A673 (cell line): ENCODE measurements at regions not wholly inside any gene's neighbourhood (a gene's known extent, or its start where the extent isn't known, plus 50 kb on each side); places are given as distances from the start of the nearest gene placed in this dataset.

Source experiments
- BruUV-seq: library from RNA; stranded (reverse); fragments of 400-500 nt; replicated peaks from 2 replicates; lab custom pipeline; 2021; lab: Mats Ljungman, UMichigan
- CTCF ChIA-PET: fragments of 300-600 bp; sonication (Branson Sonifier 250); formaldehyde crosslinking; loops from one replicate; lab custom pipeline; 2022; ENCODE audit warnings: antibody characterized with exemption; lab: Charles Lee
- POLR2A ChIA-PET: fragments of 300-600 bp; sonication (Branson Sonifier 250); formaldehyde crosslinking; loops from one replicate; lab custom pipeline; 2022; ENCODE audit warnings: antibody characterized with exemption; ENCODE audit not compliant: low non-redundant PET; lab: Charles Lee
- DNase-seq: peaks from one replicate; pipeline ENCODE4 v3.0.0-alpha.2; 2015; ENCODE audit warnings: low spot score
- H3K27ac ChIP-seq: fragments of 200-600 bp; sonication (generic); 2 replicates; pipeline ENCODE4 v1.5.1; 2016; ENCODE audit warnings: mixed run types, low read depth, mild to moderate bottlenecking, mixed read lengths, antibody characterized with exemption, low read length; ENCODE audit not compliant: poor library complexity, severe bottlenecking
- H3K27me3 ChIP-seq: fragments of 200-600 bp; sonication (generic); replicated peaks from 2 replicates; pipeline ENCODE4 v1.6.1; 2017; ENCODE audit warnings: mixed run types, low read depth, mild to moderate bottlenecking, mixed read lengths, antibody characterized with exemption, low read length; ENCODE audit not compliant: insufficient read depth, poor library complexity
- H3K36me3 ChIP-seq: fragments of 200-600 bp; sonication (generic); 2 replicates; pipeline ENCODE4 v1.6.1; 2016; ENCODE audit warnings: mixed run types, mild to moderate bottlenecking, mixed read lengths, antibody characterized with exemption, low read length; ENCODE audit not compliant: insufficient read depth, poor library complexity, severe bottlenecking
- H3K4me1 ChIP-seq: fragments of 200-600 bp; sonication (generic); 2 replicates; pipeline ENCODE4 v1.6.1; 2017; ENCODE audit warnings: mixed run types, mild to moderate bottlenecking, mixed read lengths, antibody characterized with exemption, low read length; ENCODE audit not compliant: insufficient read depth, poor library complexity, severe bottlenecking
- H3K4me3 ChIP-seq: fragments of 200-600 bp; sonication (generic); 2 replicates; pipeline ENCODE4 v1.5.1; 2016; ENCODE audit warnings: low read depth, mixed run types, mild to moderate bottlenecking, mixed read lengths, low read length; ENCODE audit not compliant: poor library complexity, severe bottlenecking
- H3K9me3 ChIP-seq: fragments of 200-600 bp; sonication (generic); 2 replicates; pipeline ENCODE4 v1.6.1; 2016; ENCODE audit warnings: mixed run types, low read depth, mild to moderate bottlenecking, mixed read lengths, antibody characterized with exemption, low read length; ENCODE audit not compliant: poor library complexity, severe bottlenecking
- CTCF ChIP-seq: fragments of 300-800, 200-600 bp; sonication (generic); conservative IDR thresholded peaks from 2 replicates; pipeline ENCODE4 v1.5.1; 2017; ENCODE audit warnings: low read depth, mild to moderate bottlenecking, antibody characterized with exemption, low read length, moderate library complexity, mixed read lengths
- EZH2 ChIP-seq: fragments of 200-600 bp; sonication (generic); IDR thresholded peaks from 2 replicates; pipeline ENCODE4 v1.6.1; 2017; ENCODE audit warnings: borderline replicate concordance, low read depth, mild to moderate bottlenecking, mixed read lengths, antibody characterized with exemption, low read length; ENCODE audit not compliant: poor library complexity, severe bottlenecking
- intact Hi-C: fragments of 100-400 bp; cut with micrococcal nuclease; formaldehyde crosslinking; loops from one replicate; pipeline ENCODE4 v1.10.0; 2022; ENCODE audit not compliant: unreplicated experiment

DNA sequence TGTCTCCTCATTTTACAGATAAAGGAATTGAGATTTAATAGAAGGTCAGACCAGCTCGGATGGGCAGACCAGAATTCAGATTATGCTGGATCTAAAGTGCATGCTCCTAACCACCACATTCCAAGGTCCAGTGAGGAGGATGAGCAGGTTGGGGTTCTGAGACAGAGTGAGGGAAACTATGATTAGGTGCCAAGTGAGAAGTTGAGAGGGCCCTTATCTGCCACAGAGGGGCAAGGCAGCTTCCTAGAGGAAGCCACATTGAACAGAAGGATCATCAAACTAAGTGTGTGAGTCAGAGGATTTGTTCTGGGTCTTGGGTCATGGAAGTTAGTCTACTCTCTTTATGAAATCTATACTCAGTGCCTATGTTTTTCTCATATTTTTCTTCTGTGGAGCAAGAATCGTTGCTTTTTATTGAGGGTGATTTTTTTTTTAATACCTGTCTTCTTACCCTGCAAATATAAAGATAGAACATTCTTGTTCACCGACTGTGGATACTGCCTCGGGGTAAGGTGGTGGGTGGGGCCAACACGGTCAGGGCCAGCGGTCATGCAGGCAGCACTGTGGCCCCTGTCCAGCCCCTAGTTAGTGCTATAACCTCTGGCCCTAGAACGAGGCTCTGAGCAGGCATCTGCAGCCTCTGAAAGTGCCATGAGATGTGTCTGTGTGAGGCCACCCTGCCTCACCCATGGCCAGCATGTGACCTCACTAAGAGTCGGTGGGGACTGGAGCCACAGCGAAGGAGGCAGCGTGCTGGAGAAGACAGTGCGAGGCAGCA is 55.6 kb upstream of the PTHLH start:
- no peaks in the 10 kb centered on the region for H3K27me3 ChIP-seq
- intact Hi-C loops: no loop called here
- H3K9me3 ChIP-seq: no peaks in the 10 kb centered on the region
- no TSS peak for BruUV-seq
- H3K4me1 ChIP-seq: no peaks in the 10 kb centered on the region
- TF ChIP-seq CTCF: no peak
- no peak for TF ChIP-seq EZH2
- H3K4me3 ChIP-seq: no peak overlapping the region
- no peak overlapping the region for H3K27ac ChIP-seq
- ChIA-PET CTCF (no interaction called here), POLR2A (no interaction called here)
- no peaks in the 10 kb centered on the region for H3K36me3 ChIP-seq
- DNase-seq: no peak

DNA sequence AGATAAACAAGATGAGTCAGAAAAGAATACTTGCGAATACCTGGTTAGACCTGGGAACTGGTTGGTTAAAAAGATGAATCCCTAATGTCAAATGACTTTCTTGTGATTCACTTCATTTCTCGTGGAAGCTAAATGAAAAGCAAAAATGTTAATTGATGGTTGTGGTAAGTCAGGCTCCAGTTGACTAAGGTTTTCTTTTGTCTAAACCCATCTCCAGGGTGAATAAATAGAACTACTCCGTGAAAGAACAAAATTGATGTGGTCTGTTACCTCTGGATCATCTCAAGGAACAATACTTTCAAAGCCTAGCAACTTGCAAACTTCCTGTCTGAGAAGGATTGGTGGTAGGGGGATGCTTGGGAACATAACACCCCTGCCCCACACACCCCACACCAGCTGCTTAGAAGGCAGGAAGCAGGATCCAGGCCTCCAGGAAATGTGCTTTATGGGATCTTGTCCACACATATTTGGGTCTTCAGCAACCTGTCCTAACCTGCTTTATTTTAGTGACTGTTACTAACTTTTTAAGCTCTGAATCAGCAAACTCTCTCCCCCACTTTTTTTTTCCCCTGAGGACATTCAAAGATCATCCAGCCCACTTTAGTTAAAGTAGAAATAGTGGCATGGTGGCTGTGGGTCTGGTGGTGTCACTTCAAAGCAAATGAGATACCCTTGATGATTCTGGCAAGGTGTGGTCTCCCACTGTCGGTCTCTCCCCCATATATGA is 60.4 kb upstream of the PTHLH start:
- ChIA-PET POLR2A (no interaction called here), CTCF (no interaction called here)
- no peaks in the 10 kb centered on the region for H3K9me3 ChIP-seq
- BruUV-seq: no TSS peak
- TF ChIP-seq EZH2: no peak
- H3K36me3 ChIP-seq: no peaks in the 10 kb centered on the region
- intact Hi-C loops: no loop called here
- no peak overlapping the region for H3K4me3 ChIP-seq
- peaks cover 16% of the 10 kb centered on the region for H3K4me1 ChIP-seq
- no peak overlapping the region for H3K27ac ChIP-seq
- DNase-seq: no peak
- H3K27me3 ChIP-seq: no peaks in the 10 kb centered on the region

- intact Hi-C loops: no loop called here
- BruUV-seq: no TSS peak
- CTCF ChIA-PET: no interaction called here
- Histone ChIP-seq H3K4me1 (peaks cover 16% of the 10 kb centered on the region), H3K4me3 (no peak overlapping the region), H3K36me3 (no peaks in the 10 kb centered on the region), H3K27ac (no peak overlapping the region), H3K9me3 (no peaks in the 10 kb centered on the region), H3K27me3 (no peaks in the 10 kb centered on the region)
- POLR2A ChIA-PET: no interaction called here
- no peak for TF ChIP-seq EZH2
- TF ChIP-seq CTCF: no peak
- DNase-seq: no peak
Observed at GRCh38 chr12:28033538-28033915, 61.0 kb upstream of the PTHLH start.
